ENCODE measurements at regions not wholly inside any gene's neighbourhood (a gene's known extent, or its start where the extent isn't known, plus 50 kb on each side); places are given as distances from the start of the nearest gene placed in this dataset.
"Not testable (repeated sequence)": the region's sequence is repeated elsewhere in the genome, so short reads cannot be mapped to it uniquely, and the experiment has no call there.

DNA sequence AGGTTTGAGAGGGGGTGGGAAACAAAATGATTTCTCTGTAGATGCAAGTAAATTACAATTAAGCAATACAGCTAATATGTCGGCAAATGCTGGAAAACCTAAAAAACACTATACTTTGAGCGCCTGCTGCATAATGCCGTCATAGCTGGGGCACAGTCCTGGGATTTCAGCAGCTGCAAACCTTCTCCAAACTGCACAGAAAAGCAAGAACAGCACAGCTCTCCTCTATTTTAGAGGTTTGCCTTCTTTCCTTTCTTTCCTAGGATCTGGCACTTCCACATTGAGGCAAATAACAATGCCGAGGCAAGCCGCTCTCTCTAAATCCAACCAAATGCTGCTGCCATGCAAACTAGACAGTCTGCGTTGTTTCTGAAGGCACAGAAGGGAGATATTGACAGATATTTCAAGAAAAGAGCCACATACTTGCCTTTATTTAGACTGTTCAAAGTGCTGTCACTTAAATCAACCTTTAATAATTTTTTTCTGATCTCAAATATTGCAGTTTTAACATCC lies 287.1 kb upstream of the G2E3 start:
- no peak for DNase-seq

DNA sequence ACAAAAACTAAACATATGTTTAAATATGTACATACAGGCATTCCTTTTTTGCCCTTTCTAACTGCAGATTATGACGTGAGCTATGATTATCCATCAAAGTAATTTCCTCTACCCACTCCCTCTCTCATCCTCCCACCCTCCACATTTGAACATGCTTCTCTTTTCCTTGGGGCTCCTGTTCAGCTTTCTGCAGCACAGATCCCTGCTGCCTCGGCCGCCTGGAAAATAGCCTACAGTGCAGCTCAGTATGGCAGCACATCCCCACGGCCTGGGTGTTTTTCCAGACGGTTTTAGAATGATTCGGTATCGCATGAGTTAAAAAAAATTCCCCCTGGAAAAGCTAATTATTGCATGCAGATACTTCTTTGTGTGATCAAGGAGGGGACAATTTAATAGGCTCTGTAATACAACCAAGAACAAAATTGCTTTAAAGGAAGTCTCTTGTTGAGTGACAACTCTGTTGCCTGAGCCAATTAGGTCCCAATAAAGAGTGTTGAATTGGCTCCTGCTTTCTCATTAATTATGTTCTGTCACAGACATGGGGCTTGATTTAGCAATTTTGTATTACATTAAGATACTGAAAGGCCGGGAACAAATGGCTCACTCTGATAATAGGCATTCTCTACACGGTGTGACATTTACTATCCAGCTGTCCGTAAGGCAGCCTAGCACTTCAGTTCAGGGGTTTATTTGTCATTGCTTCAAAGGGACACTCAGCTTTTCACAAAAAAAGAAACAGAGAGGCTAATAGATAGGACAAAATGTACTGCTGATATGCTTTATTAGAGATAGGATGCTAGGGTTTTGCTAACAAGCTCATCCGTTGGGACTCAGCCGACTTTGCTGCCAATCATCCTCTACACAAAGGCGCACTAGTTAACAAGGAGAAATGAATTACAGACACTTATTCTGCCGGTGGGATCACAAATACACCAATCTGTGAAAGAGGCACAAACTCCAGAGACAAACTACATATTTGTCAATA lies 285.8 kb upstream of the G2E3 start:
- DNase-seq = no peak

DNA sequence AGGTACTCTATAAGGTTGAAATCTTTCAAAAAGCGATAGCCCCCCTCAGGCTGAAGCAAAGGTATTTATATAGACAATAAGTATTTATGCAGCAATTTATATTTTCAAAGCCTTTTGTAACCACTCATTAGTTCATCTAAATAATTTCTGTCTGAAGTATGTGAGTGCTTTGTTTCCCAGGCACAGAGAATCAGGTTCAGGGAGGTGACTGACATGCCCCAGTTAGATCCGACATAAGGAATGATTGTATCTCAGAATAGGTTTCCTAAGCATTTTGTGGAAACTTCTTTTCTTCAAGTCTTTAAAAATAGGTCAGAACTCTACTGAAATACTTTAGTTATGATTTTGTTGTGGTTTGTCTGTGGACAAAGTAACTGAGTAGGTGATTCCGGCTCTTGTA lies 283.4 kb upstream of the G2E3 start:
- DNase-seq = no peak

DNA sequence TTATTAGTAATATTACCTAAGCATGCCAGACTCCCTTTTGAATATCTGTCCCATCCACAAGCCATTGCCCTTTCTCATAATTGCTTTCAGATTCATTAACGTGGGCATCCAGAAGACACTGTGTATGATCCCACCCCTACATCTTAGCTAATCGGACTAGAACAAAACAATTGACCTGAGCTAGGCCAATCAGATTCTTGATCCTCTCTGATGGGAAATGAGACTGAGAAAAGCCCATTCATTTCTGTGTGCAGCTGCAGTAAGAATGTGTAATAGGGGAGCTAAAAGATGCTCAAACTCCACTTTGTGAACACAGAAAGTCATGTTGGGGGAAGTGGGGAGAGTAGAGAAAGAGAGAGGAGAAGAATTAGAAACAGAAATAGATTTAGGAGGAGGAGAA lies 281.7 kb upstream of the G2E3 start:
- no peak for DNase-seq

DNA sequence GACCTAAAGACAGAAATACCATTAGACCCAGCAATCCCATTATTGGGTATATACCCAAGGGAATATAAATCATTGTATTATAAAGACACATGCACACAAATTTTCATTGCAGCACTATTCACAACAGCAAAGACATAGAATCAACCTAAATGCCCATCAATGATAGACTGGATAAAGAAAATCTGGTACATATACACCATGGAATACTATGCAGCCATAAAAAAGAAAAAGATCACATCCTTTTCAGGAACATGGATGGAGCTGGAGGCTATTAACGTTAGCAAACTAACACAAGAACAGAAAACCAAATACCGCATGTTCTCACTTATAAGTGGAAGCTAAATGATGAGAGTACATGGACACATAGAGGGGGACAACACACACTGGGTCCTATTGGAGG lies 280.1 kb upstream of the G2E3 start:
- not testable (repeated sequence) for DNase-seq

DNA sequence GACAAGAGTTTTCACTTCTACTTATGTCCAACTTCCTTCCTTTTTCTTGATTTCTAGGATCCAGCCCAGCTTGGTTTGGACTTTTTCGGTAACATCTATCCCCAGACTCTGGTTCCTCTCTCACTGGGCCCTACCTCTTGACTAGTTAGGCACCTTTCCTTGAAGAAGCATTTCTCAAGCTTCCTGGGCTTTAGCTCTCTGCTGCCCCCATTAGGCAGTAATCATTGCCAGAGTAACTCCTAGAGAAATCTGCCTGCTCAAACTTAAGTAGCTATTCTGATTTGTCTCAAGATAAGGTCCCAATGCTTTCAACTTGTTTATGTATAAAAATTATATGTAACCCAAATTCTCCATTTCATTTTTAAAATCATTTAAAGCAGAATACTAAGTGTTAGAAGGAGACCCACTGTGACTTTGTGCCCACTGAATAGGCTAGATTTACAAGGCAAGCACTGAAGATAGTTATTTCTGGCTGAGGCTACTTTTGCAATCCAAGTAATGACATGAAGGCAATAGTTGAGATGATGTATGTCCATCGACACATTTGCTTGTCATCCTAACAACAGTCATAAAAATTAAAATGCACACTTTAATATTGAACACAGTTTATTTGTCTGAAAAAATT lies 275.0 kb upstream of the G2E3 start:
- DNase-seq = peak; percentile 13 to 15

DNA sequence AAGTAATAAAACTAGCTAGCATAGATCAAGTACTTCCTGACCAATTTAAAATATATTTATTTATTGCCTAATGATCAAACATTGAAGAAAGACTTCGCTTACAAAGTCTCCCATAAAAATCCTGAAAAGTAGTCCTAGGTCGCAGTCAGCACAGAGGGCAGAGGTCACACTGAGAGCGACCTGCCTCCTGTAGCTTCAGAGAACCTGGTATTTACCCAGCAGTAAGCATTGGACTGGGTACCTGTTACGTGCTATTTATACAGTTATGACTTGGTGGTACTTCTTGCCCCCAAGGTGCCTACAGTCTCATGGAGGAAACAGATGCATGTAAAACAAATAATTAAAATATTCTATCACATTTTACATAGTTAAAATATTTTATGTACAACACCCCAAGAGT lies 274.1 kb upstream of the G2E3 start:
- DNase-seq = no peak

DNA sequence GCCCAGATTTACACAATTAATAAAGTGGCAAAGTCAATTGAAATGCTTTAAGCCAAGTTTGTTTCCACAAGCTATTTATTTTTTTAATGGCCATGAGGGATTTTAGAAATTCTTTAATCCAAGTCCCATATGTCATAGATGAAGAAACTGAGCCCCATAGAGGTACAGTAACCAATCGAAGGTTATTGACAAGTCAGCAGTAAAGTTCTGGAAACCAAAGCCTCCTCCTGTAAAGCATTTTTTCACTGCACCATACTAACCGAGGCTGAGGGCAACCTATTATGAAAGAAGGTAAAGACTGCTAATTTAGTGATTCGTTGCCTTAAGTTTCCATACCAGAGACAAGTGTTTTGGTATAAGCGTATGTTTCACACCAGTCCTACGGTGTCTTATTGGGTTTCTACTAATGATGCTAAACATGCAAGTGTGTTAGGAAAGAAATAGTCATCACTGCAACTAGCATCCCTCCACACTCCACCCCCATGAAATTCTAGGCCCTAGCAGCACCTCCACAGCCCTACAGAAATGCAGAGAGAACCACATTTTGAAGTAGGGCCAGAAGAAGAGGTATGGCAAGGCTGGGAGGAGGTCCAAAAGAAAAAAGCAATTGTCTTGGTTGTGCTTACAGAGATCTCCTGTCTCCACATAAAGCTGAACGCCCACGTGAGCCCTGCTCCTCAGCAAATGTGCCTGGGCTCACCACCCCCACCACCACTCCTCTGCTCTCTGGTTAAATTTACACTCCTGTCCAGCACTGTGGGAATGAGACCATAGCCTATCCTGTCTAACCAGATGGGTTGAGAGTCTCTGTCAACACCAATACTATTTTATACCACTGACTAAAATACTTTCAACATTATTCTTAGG lies 271.1 kb upstream of the G2E3 start:
- DNase-seq = no peak

DNA sequence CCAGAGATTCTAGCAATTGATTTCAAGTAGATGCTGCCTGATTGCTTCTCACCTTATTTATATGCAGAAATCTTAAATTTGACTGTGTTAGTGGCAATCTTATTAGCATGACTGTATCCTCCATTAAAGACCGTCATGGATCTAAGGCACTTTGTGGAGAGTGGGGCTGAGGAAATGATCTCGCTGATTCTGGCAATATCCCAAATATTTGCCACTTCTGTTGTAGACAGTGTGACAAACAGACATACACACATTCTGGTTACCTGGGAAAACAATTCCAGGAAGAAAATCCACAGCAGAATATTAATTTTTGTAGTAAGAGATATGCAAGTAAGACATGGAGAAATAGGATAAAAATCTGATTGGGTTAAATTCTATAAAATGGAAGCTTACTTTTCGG lies 269.0 kb upstream of the G2E3 start:
- no peak for DNase-seq

DNA sequence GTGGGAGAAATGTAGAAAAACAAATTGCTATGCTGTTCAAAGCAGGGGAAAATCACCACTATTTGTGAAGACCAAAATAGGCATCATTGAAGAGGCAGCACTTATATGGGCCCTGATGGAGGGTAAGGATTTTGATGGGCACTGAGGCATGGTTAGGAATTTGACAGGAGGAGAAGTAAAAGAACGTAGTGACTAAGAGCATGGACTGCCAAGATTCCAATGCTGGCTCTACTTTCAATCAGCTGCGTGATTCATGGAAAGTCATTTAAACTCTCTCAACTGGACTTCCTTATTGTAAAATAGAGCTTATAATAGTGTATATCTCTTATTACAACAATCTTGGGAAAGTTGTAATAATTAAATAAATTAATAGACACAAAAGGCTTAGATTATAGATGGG lies 267.7 kb upstream of the G2E3 start:
- no peak for DNase-seq

DNA sequence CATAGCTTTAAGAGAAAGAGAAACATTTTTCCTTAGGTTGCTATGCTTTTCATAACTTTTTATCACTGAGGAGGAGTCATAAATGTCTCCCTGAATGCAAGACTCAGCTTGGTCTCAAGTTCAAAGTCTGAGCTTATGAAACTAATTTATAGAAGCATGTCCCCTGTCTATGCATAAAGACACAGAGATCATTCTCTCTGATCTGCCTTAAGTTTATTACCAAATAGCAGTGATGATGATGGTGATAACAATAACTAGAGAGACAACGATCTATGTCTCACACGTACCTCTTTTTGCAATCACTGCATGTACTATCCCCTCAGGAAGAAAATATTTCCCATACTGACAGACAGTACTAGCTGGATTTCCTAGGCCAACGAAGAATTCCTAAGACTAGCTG lies 266.4 kb upstream of the G2E3 start:
- no peak for DNase-seq

DNA sequence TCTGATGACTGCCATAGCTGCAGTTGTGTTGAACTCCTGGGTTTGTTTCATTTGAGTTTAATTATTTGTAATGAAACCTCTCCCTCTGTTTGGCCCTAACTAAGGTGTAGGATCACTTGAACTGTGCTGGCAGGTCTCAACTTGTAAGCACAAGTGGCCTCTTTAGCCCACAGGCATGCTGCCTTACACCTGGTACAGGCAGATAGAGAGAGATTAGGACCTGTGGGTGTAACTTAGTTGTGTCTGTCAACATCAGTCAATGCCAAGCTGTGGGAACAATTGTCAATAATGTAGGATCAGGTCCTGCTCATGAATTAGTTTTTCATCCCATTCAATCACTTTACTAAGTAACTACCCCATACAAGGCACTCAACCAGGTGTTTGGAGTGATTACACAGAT lies 263.0 kb upstream of the G2E3 start:
- no peak for DNase-seq

DNA sequence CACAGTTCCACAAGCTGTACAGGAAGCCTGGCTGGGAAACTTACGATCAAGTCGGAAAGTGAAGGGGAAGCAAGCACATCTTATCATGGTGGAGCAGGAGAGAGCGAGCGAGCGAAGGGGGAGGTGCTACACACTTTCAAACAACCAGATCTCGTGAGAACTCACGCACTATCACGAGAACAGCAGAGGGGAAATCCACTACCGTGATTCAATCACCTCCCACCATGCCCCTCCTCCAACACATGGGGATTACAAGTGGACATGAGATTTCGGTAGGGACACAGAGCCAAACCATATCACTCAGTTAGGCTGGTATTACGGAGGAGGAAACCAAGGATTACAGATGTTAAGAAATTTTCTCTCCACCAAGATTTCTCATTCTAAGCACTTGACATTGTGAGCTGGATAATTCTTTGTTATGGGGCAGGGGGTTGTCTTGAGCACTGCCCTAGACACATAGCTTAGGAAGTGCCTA lies 262.0 kb upstream of the G2E3 start:
- DNase-seq = peak in 1 of 2 experiments; percentile 3

DNA sequence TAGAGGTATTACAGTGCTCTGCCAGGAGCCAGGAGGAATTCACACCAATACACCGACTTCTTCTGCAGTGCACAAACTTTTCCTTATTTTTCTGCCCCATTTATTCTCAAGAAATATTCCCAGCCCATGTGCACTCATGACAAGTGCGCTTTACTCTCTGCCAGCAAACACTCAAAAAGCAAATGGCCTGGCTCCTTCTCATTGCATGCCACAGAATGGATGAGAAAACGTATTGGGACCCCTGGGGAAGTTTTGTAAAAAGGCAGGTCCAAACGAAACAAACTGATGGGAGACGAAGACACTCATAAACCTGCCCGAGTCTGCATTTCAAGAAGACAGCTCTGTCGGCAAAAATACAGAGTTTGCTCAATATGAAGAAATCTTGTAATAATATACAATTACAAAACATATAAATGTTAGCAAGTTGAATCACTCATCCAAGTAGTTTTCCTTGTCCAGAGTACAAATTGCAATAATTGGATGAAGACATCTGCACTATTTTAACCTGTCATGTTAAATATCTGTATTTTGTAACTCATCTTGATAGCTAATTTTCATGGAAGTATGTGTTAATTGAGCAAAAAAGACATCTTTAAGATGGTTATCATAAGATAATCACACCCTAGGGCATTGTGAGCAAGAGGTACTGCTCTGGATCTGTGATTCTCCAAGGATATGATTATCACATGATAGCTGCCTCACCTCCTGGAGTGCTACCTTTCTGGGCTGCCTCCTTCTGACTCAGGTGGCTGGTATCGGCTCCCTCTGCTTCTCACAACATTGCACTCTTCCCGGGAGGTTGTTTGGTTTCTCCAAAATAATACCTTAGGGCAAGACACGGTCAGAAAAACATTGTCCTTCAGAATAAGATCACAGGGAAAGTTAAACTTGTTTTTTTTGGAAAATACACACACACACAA lies 260.8 kb upstream of the G2E3 start:
- no peak for DNase-seq

DNA sequence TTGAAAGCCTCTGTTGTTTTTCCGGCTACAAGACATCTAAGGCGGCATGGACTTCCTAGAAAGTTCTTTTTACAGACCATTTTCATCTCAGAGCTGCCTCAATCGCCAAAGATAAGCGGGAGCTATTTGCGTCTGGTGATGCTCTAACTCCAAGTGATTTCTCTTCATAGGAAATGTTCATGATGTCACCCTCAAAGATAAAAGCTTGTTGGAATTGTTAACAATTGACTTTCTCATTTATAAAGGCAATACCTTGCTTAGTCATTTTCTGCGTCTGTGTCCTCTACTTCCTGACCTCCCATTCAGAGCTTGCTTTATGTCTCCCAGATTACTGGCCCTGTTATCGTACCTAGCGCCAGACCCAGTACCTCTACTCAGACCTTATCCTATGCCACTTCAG lies 259.0 kb upstream of the G2E3 start:
- no peak for DNase-seq

DNA sequence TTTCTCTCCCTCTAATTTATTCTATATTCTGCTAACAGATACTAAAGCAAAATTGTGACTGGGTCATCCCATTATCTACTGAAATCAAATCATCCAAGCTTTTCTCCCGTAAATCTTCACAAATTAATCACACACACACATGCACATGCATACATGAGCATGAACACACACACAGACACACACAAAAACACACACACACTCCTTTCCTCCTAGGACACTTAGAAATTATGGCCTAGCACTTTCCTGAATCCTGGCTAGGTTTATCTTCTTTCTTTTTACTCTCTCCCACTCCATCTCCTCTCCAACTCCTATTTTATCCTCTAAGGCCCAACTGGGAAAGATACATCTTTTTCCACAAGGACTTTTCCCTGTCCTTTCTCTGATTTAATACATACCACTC lies 255.6 kb upstream of the G2E3 start:
- no peak for DNase-seq

DNA sequence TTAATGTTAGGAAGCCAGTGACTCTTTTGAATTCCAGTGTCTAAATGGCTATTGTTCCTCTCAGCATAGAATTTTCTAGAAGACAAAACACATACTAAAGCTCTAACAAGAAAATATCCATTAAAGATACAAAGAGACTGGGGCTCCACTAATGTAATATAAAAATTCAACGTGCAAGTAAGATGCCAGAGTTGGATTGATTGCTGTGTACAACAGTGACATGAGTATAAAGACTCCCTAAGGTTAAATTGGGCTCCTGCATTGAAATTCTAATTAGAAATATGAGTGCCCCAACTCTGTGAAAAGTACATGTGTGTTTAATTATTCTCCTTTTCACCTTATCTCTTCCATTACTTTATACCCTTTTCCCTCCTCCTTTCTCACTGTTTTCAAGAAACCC lies 253.6 kb upstream of the G2E3 start:
- DNase-seq = no peak

DNA sequence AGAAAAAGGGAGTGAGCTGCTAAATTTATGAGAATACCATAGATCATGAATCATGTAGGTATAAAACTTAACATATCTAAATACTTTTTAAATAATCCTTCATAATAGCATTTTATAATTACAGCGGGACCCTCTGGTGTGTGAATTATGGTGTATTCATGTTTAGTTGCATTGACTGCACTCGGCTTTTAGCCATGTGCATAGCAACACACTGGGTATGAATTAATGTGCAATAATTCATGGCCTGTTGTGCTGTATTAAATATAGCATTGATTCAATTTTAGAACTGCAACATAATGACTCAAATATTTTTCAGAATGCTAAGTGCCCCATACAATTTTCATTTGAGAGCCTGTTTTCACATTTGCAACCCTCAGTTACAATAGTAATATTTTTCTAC lies 249.6 kb upstream of the G2E3 start:
- DNase-seq = no peak

DNA sequence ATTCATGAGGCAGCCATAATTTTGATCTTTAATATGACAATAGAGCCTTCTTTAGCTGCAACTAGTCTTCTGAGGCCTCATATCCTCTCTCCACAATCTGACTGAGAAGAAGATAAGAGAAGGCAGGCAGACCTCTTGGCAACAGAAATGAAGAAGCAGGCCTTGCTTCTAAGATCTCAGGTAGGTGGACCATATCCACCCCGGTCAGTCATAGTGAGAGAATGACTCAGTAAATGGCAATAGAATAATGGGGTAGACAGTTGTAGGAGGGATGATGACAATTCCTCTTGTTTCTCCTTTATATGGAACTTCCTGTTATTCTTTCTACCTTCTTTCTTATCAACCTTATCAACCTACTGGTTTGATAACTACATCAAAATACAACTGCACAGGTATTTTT lies 246.7 kb upstream of the G2E3 start:
- no peak for DNase-seq

DNA sequence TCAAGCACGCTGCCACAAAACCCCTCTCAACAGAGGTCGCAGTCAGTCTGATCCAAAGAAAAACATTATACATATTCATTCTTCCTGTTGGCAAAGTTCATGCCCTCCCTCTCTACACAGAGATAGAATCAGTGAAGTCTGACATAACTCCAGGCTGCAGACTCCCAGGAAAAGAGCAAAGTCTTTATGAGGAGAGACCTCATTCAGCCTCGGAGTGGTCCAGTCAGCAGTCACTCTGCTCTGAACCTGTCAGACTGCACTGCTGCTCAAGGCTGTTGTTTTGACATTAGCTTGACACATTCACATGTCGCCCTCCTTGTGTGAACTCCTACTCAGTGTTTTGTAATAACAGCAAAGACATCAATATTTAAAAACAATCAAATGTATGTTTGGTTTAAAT lies 241.2 kb upstream of the G2E3 start:
- DNase-seq = no peak

DNA sequence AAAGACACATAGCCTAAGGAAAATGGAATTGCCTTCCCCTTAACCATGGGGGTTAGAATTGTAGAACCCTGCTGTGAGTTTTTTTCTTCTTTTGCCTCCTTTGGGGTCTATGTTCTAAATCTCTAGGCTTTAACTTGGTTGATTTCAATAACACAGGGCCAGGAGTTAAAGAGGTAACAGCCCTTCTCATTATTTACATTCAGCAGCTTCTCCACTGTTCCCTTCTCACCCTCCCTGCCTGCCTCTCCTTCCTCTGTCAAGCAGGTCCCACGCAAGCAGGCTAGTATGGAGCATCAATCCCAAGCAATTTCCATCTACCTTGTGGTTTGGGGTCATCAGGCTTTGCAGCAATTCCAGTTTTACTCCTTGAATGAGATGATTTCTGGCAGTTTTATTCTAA lies 236.1 kb upstream of the G2E3 start:
- no peak for DNase-seq

DNA sequence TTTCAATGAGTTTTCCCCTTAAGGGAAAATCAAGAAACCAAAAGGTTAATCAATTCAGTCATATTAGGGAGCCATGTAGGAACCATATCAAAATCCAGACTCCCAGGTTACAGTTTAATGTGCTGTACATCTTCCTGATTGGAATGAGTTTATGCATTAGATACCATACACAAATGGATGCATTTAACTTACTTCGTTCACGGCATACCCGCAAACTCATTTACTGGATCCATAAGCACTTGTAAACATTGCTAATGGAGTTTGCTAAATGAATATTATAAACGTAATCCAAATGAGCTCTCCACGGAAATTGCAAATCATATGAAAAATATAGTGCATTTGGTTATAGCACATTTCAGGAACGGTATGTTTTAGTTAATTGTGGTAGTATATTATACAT lies 228.9 kb upstream of the G2E3 start:
- DNase-seq = no peak
